Activated CD4-positive, alpha-beta T cell treated with anti-CD3 and anti-CD28 coated beads, Interleukin-2, amount 10 ng/mL, durations not matched to agents 24 days and 14 days (primary cell): ENCODE measurements at regions not wholly inside any gene's neighbourhood (a gene's known extent, or its start where the extent isn't known, plus 50 kb on each side); places are given as distances from the start of the nearest gene placed in this dataset.

Source experiments
- DNase-seq: peaks from one replicate; pipeline ENCODE4 v3.0.0; 2022
- H3K27ac Mint-ChIP-seq: one replicate; pipeline ENCODE4 v1.8.0; 2022; ENCODE audit warnings: mild to moderate bottlenecking, mixed read lengths
- H3K27me3 Mint-ChIP-seq: one replicate; pipeline ENCODE4 v1.8.0; 2022; ENCODE audit warnings: mixed read lengths
- H3K36me3 Mint-ChIP-seq: one replicate; pipeline ENCODE4 v1.8.0; 2022; ENCODE audit warnings: low read depth, mild to moderate bottlenecking, mixed read lengths
- H3K4me1 Mint-ChIP-seq: one replicate; pipeline ENCODE4 v1.8.0; 2021; ENCODE audit warnings: mixed read lengths
- H3K4me3 Mint-ChIP-seq: one replicate; pipeline ENCODE4 v1.8.0; 2022; ENCODE audit warnings: mild to moderate bottlenecking, moderate library complexity, mixed read lengths
- H3K9me3 Mint-ChIP-seq: one replicate; pipeline ENCODE4 v1.8.0; 2021; ENCODE audit warnings: mixed read lengths
- intact Hi-C: fragments of 100-400 bp; cut with micrococcal nuclease; formaldehyde crosslinking; loops from one replicate; pipeline ENCODE4 v1.15.1; 2023

DNA sequence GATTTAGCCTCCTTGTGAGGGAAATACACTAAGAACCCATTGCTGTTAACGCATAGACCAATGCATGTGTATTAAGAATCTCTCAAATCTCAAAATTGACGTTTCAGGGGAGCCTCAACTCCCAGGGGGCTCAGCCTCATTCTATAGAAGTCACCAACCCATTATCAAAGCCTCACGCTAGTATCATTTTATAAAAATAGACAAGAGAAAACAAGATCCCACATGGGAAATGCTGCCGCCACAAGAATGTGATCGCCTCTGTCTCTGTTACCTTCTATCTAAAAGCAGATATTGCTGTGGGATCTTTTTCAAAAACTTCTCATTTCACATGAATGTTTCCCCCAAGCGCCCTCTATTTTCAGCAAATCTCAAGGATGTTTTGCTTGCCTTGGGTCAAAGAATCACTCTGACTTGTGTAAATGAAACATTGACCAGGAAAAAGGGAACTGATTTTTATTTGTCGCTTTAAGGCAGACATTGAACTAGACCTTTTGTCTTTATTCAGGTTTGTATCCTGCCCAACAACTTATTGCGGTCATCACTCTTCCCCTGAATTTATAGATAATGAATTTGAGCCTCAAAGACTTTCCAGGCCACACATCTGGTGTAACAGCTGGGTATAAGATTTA is 679.0 kb upstream of the ID2 start:
- intact Hi-C loops: no loop called here

GRCh38 chr2:8003462-8004075 is 678.3 kb upstream of the ID2 start:
- H3K9me3 Mint-ChIP-seq: peaks cover 4% of the 10 kb centered on the region
- H3K4me3 Mint-ChIP-seq: no peak overlapping the region
- H3K27me3 Mint-ChIP-seq: no peaks in the 10 kb centered on the region
- intact Hi-C loops: no loop called here
- no peak overlapping the region for H3K27ac Mint-ChIP-seq
- peaks cover 12% of the 10 kb centered on the region for H3K4me1 Mint-ChIP-seq
- no peak for DNase-seq
- H3K36me3 Mint-ChIP-seq: no peaks in the 10 kb centered on the region

More for the DNA sequence above, 679.0 kb upstream of the ID2 start:
- DNase-seq: no peak
- Mint-ChIP-seq H3K27ac (no peak overlapping the region), H3K9me3 (peaks cover 4% of the 10 kb centered on the region), H3K4me3 (no peak overlapping the region), H3K27me3 (no peaks in the 10 kb centered on the region), H3K36me3 (no peaks in the 10 kb centered on the region), H3K4me1 (peaks cover 12% of the 10 kb centered on the region)

GRCh38 chr2:8004250-8004681 is 677.6 kb upstream of the ID2 start:
- no peak overlapping the region for H3K27ac Mint-ChIP-seq
- H3K4me3 Mint-ChIP-seq: no peak overlapping the region
- DNase-seq: no peak
- H3K4me1 Mint-ChIP-seq: peaks cover 15% of the 10 kb centered on the region
- H3K36me3 Mint-ChIP-seq: no peaks in the 10 kb centered on the region
- peaks cover 4% of the 10 kb centered on the region for H3K9me3 Mint-ChIP-seq
- H3K27me3 Mint-ChIP-seq: no peaks in the 10 kb centered on the region
- intact Hi-C loops: no loop called here

DNA sequence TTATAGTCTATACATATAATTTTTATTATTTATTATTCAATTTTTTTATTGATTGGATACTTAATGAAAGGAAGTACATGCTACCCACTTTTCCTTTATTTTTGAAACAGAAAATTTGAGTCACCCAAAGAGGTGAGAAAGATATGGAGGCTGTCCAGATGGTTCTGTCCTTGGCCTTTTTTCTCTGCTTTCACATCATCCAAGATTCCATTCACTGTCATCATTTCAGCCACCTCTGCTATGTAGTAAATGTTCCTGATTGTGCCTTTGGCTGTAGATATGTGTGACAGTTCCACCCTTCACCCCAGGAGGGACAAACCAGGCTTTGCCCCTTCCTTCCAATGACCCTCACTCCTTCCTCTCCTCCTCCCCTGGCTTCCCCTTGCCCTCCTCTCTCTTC is 675.7 kb upstream of the ID2 start:
- intact Hi-C loops: no loop called here
- H3K4me3 Mint-ChIP-seq: no peak overlapping the region
- peaks cover 12% of the 10 kb centered on the region for H3K4me1 Mint-ChIP-seq
- no peaks in the 10 kb centered on the region for H3K36me3 Mint-ChIP-seq
- H3K27ac Mint-ChIP-seq: no peak overlapping the region
- peaks cover 2% of the 10 kb centered on the region for H3K27me3 Mint-ChIP-seq
- no peaks in the 10 kb centered on the region for H3K9me3 Mint-ChIP-seq
- no peak for DNase-seq

- H3K4me1 Mint-ChIP-seq: peaks cover 12% of the 10 kb centered on the region
These were observed 675.2 kb upstream of the ID2 start for GRCh38 chr2:8006626-8007025.

GRCh38 chr2:8009010-8009597 is 672.8 kb upstream of the ID2 start:
- no peak for DNase-seq
- intact Hi-C loops: no loop called here
- Mint-ChIP-seq H3K4me1 (peaks cover 12% of the 10 kb centered on the region), H3K27me3 (peaks cover 2% of the 10 kb centered on the region), H3K4me3 (no peak overlapping the region), H3K27ac (peak overlapping the region; percentile 10), H3K36me3 (no peaks in the 10 kb centered on the region), H3K9me3 (no peaks in the 10 kb centered on the region)

More at GRCh38 chr2:8006626-8007025, 675.2 kb upstream of the ID2 start:
- peaks cover 2% of the 10 kb centered on the region for H3K27me3 Mint-ChIP-seq
- no peaks in the 10 kb centered on the region for H3K36me3 Mint-ChIP-seq
- no peak overlapping the region for H3K4me3 Mint-ChIP-seq
- no peak for DNase-seq
- no peak overlapping the region for H3K27ac Mint-ChIP-seq
- no peaks in the 10 kb centered on the region for H3K9me3 Mint-ChIP-seq
- intact Hi-C loops: no loop called here

- Mint-ChIP-seq H3K27ac (no peak overlapping the region), H3K4me3 (no peak overlapping the region), H3K27me3 (no peaks in the 10 kb centered on the region), H3K9me3 (peaks cover 16% of the 10 kb centered on the region), H3K36me3 (no peaks in the 10 kb centered on the region), H3K4me1 (peaks cover 9% of the 10 kb centered on the region)
- DNase-seq: no peak
- intact Hi-C loops: no loop called here
These were observed 665.8 kb upstream of the ID2 start for GRCh38 chr2:8015848-8016600.

DNA sequence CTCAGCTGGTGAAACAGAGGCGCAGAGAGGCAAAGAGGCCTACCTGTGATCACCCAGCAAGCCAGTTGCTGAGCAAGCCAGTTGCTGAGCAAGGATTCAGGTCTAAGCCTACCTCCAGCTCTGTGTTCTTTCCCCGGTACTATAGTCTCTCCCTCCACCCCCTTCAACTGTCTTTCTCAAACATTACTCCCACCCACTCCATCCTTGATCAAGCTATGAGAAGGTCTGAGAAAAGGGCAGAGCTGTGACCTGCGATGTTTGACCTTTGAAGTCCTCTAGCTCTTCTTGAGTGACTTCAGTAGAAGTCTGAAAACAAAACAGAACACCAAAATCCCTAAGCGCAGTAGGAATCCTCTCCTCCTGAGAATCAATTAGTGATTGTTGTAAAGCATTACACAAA is 665.2 kb upstream of the ID2 start:
- no peaks in the 10 kb centered on the region for H3K27me3 Mint-ChIP-seq
- no peaks in the 10 kb centered on the region for H3K36me3 Mint-ChIP-seq
- H3K27ac Mint-ChIP-seq: peak overlapping the region; percentile 45
- intact Hi-C loops: no loop called here
- peaks cover 20% of the 10 kb centered on the region for H3K9me3 Mint-ChIP-seq
- H3K4me1 Mint-ChIP-seq: peaks cover 9% of the 10 kb centered on the region
- H3K4me3 Mint-ChIP-seq: no peak overlapping the region
- DNase-seq: no peak

DNA sequence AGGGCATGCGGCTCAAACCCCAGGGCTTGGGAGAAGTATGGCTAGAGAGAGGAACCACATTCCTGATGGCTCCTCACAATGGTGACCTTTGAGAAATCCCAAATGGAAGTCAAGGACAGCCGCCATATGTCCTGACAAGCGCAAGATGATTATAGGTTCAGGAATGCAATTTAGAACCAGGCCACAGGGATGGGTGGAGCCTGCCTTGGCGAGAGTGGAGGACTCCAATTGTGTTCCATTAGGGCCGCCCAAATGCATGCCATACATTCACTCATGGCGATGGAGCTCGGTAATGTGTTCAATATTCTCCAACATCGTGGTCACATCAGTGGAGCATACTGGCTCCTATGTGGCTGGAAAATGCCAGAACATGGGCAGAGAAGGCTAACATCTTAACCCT is 662.9 kb upstream of the ID2 start:
- H3K27ac Mint-ChIP-seq: no peak overlapping the region
- intact Hi-C loops: no loop called here
- H3K36me3 Mint-ChIP-seq: no peaks in the 10 kb centered on the region
- no peak overlapping the region for H3K4me3 Mint-ChIP-seq
- no peaks in the 10 kb centered on the region for H3K27me3 Mint-ChIP-seq
- peaks cover 23% of the 10 kb centered on the region for H3K9me3 Mint-ChIP-seq
- peaks cover 16% of the 10 kb centered on the region for H3K4me1 Mint-ChIP-seq
- no peak for DNase-seq

- intact Hi-C loops: no loop called here
- Mint-ChIP-seq H3K36me3 (no peaks in the 10 kb centered on the region), H3K27ac (no peak overlapping the region), H3K9me3 (peaks cover 23% of the 10 kb centered on the region), H3K4me1 (peaks cover 16% of the 10 kb centered on the region), H3K4me3 (no peak overlapping the region), H3K27me3 (no peaks in the 10 kb centered on the region)
- no peak for DNase-seq
These were observed 661.9 kb upstream of the ID2 start for GRCh38 chr2:8019934-8020333.

DNA sequence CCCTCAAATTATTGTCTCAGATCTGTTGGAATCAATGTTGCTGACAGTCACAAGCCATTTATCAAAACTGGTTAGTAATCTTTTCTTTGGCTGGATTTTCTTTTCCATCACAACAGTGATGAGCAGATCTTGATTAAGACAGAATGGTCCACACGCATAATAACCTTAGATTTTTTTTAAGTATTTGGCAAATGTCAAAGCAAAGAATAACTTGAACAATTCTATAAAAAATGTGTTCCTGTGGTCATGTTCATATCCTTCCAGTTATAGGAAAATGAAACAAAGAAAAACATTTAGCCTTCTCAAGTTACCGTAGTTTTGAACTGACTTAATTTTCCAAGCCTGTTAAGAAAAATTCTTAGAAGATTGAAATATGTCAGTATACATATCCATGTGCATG is 659.9 kb upstream of the ID2 start:
- no peak for DNase-seq
- H3K4me1 Mint-ChIP-seq: peaks cover 7% of the 10 kb centered on the region
- H3K9me3 Mint-ChIP-seq: peaks cover 20% of the 10 kb centered on the region
- intact Hi-C loops: no loop called here
- H3K27ac Mint-ChIP-seq: peak overlapping the region; percentile 71
- no peaks in the 10 kb centered on the region for H3K36me3 Mint-ChIP-seq
- H3K4me3 Mint-ChIP-seq: no peak overlapping the region
- H3K27me3 Mint-ChIP-seq: no peaks in the 10 kb centered on the region

DNA sequence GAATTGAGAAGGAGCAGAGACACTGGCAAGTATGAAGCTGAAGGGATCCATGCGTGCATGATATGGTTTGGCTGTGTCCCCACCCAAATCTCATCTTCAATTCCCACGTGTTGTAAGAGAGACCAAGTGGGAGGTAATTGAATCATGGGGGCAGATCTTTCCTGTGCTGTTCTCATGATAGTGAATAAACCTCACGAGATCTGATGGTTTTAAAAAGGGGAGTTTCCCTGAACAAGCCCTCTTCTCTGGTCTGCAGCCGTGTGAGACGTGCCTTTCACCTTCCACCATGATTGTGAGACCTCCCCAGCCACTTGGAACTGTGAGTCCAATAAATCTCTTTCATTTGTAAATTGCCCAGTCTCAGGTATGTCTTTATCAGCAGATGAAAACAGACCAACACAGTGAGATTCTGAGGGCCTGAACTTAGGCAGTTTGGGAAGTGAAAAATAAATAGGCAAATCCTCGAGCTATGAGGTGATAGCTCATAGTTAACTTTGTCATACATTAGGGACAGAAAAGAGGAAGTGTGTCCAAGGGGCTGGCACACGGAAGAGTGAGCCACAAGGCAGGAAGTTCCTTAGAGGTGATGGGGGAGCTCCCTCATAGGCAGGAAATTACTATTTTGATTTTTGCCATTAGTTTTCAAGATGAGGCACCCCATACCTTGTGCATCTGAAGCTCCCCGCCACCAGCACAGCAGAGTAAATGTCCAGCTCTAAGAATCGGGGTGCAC is 658.8 kb upstream of the ID2 start:
- no peaks in the 10 kb centered on the region for H3K27me3 Mint-ChIP-seq
- no peak for DNase-seq
- H3K4me1 Mint-ChIP-seq: peaks cover 7% of the 10 kb centered on the region
- no peaks in the 10 kb centered on the region for H3K36me3 Mint-ChIP-seq
- peaks cover 18% of the 10 kb centered on the region for H3K9me3 Mint-ChIP-seq
- no peak overlapping the region for H3K4me3 Mint-ChIP-seq
- intact Hi-C loops: no loop called here
- H3K27ac Mint-ChIP-seq: no peak overlapping the region

GRCh38 chr2:8024506-8024905 is 657.4 kb upstream of the ID2 start:
- intact Hi-C loops: no loop called here
- no peaks in the 10 kb centered on the region for H3K27me3 Mint-ChIP-seq
- DNase-seq: no peak
- H3K27ac Mint-ChIP-seq: no peak overlapping the region
- peaks cover 12% of the 10 kb centered on the region for H3K9me3 Mint-ChIP-seq
- H3K4me1 Mint-ChIP-seq: peaks cover 7% of the 10 kb centered on the region
- H3K4me3 Mint-ChIP-seq: no peak overlapping the region
- no peaks in the 10 kb centered on the region for H3K36me3 Mint-ChIP-seq
